IMR-90 (cell line): ENCODE measurements at regions not wholly inside any gene's neighbourhood (a gene's known extent, or its start where the extent isn't known, plus 50 kb on each side); places are given as distances from the start of the nearest gene placed in this dataset.

Experiments used
- CHD1 ChIP-seq: IDR thresholded peaks from 2 replicates; pipeline ENCODE4 v1.6.1; 2012; ENCODE audit warnings: low read depth, low read length, improper control_type of control experiment
- MAFK ChIP-seq: IDR thresholded peaks from 2 replicates; pipeline ENCODE4 v1.6.1; 2012; ENCODE audit warnings: low read depth, low read length, improper control_type of control experiment
- MAZ ChIP-seq: IDR thresholded peaks from 2 replicates; pipeline ENCODE4 v1.6.1; 2012; ENCODE audit warnings: low read depth, mild to moderate bottlenecking, low read length, improper control_type of control experiment, moderate library complexity, borderline replicate concordance
- POLR2A ChIP-seq: IDR thresholded peaks from 2 replicates; pipeline ENCODE4 v1.6.1; 2012; ENCODE audit warnings: mild to moderate bottlenecking, low read depth, low read length
- RAD21 ChIP-seq: IDR thresholded peaks from 2 replicates; pipeline ENCODE4 v1.6.1; 2012; ENCODE audit warnings: low read length, improper control_type of control experiment
- TF ChIP-seq, protein P1 (sequence below): conservative IDR thresholded peaks from 2 replicates; pipeline ENCODE4 v1.5.1; 2012; ENCODE audit warnings: mild to moderate bottlenecking, low read depth, low read length, improper control_type of control experiment

GRCh38 chrX:43592597-43592996, 63.5 kb upstream of the MAOA start:
- TF ChIP-seq, protein P1, sequence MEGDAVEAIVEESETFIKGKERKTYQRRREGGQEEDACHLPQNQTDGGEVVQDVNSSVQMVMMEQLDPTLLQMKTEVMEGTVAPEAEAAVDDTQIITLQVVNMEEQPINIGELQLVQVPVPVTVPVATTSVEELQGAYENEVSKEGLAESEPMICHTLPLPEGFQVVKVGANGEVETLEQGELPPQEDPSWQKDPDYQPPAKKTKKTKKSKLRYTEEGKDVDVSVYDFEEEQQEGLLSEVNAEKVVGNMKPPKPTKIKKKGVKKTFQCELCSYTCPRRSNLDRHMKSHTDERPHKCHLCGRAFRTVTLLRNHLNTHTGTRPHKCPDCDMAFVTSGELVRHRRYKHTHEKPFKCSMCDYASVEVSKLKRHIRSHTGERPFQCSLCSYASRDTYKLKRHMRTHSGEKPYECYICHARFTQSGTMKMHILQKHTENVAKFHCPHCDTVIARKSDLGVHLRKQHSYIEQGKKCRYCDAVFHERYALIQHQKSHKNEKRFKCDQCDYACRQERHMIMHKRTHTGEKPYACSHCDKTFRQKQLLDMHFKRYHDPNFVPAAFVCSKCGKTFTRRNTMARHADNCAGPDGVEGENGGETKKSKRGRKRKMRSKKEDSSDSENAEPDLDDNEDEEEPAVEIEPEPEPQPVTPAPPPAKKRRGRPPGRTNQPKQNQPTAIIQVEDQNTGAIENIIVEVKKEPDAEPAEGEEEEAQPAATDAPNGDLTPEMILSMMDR, result no peak
- no peak for TF ChIP-seq POLR2A
- no peak for TF ChIP-seq RAD21
- no peak for TF ChIP-seq MAZ
- no peak for TF ChIP-seq CHD1
- no peak for TF ChIP-seq MAFK
